ENCODE measurements at regions not wholly inside any gene's neighbourhood (a gene's known extent, or its start where the extent isn't known, plus 50 kb on each side); places are given as distances from the start of the nearest gene placed in this dataset.

GRCh38 chr1:193593147-193593885 is 406.9 kb upstream of the B3GALT2 start:
- H2AFZ ChIP-seq (ENCODE audit: low read depth, low read length), result no peak overlapping the region
- no peak overlapping the region for H3K9ac ChIP-seq (ENCODE audit: low read depth, low read length)
- H3K36me3 ChIP-seq (ENCODE audit: insufficient read depth, low read length), result no peaks in the 10 kb centered on the region
- no peaks in the 10 kb centered on the region for H3K9me3 ChIP-seq (ENCODE audit: insufficient read depth, low read length, severe bottlenecking)
- H3K27me3 ChIP-seq (ENCODE audit: insufficient read depth, low read length, poor library complexity), result no peaks in the 10 kb centered on the region
- DNase-seq (no peak), ATAC-seq (ENCODE audit: insufficient read depth, low read depth) (no peak)
- no peaks in the 10 kb centered on the region for H3K4me1 ChIP-seq (ENCODE audit: insufficient read depth, low read length)
- H3K27ac ChIP-seq (ENCODE audit: low read length), result no peak overlapping the region
- H4K20me1 ChIP-seq (ENCODE audit: insufficient read depth, low read length), result no peaks in the 10 kb centered on the region
- TF ChIP-seq EZH2 (IDR thresholded peaks at IDR 0.05; ENCODE audit: borderline replicate concordance, low read depth, low read length, severe bottlenecking) (no peak), CTCF (IDR thresholded peaks at IDR 0.05; ENCODE audit: borderline replicate concordance, extremely low read depth, low read length, poor library complexity, severe bottlenecking) (no peak)
- no peak overlapping the region for H3K4me2 ChIP-seq (ENCODE audit: insufficient read depth, low read length)
- no peak overlapping the region for H3K4me3 ChIP-seq (ENCODE audit: low read depth in 1 of 2, low read length in 2 of 2)
- no peaks in the 10 kb centered on the region for H3K79me2 ChIP-seq (ENCODE audit: insufficient read depth, low read length)

- Histone ChIP-seq H3K36me3 (ENCODE audit: insufficient read depth, low read length) (no peaks in the 10 kb centered on the region), H3K4me3 (ENCODE audit: low read depth in 1 of 2, low read length in 2 of 2) (no peak overlapping the region), H3K4me2 (ENCODE audit: insufficient read depth, low read length) (no peak overlapping the region), H3K9me3 (ENCODE audit: insufficient read depth, low read length, severe bottlenecking) (no peaks in the 10 kb centered on the region), H2AFZ (ENCODE audit: low read depth, low read length) (no peak overlapping the region), H4K20me1 (ENCODE audit: insufficient read depth, low read length) (no peaks in the 10 kb centered on the region), H3K79me2 (ENCODE audit: insufficient read depth, low read length) (no peaks in the 10 kb centered on the region), H3K27ac (ENCODE audit: low read length) (no peak overlapping the region), H3K4me1 (ENCODE audit: insufficient read depth, low read length) (no peaks in the 10 kb centered on the region), H3K9ac (ENCODE audit: low read depth, low read length) (no peak overlapping the region), H3K27me3 (ENCODE audit: insufficient read depth, low read length, poor library complexity) (no peaks in the 10 kb centered on the region)
- ATAC-seq (ENCODE audit: insufficient read depth, low read depth) (no peak), DNase-seq (no peak)
- TF ChIP-seq EZH2 (IDR thresholded peaks at IDR 0.05; ENCODE audit: borderline replicate concordance, low read depth, low read length, severe bottlenecking) (no peak), CTCF (IDR thresholded peaks at IDR 0.05; ENCODE audit: borderline replicate concordance, extremely low read depth, low read length, poor library complexity, severe bottlenecking) (no peak)
These were observed 405.9 kb upstream of the B3GALT2 start for GRCh38 chr1:193592317-193592716.

DNA sequence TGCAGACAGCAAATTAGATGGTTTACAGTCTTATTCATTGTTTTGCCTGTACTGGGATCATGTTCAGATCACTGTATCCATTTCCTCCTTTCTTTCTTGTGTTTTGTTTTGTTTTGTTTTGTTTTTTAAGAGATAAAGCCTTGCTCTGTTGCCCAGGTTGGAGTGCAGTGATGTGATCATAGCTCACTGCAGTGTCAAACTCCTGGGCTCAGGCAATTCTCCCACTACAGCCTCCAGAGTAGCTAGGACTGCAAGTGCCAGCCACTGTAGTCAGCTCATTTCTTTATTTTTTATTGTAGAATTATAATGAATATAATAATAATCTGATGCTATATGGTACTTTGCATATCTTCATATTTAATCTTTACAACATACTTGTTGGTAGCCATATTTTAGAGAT is 403.7 kb upstream of the B3GALT2 start:
- H4K20me1 ChIP-seq (ENCODE audit: insufficient read depth, low read length), result no peaks in the 10 kb centered on the region
- H3K79me2 ChIP-seq (ENCODE audit: insufficient read depth, low read length), result no peaks in the 10 kb centered on the region
- H3K4me2 ChIP-seq (ENCODE audit: insufficient read depth, low read length), result no peak overlapping the region
- H3K4me3 ChIP-seq (ENCODE audit: low read depth in 1 of 2, low read length in 2 of 2), result no peak overlapping the region
- no peaks in the 10 kb centered on the region for H3K27me3 ChIP-seq (ENCODE audit: insufficient read depth, low read length, poor library complexity)
- no peaks in the 10 kb centered on the region for H3K4me1 ChIP-seq (ENCODE audit: insufficient read depth, low read length)
- H3K36me3 ChIP-seq (ENCODE audit: insufficient read depth, low read length), result no peaks in the 10 kb centered on the region
- H3K9me3 ChIP-seq (ENCODE audit: insufficient read depth, low read length, severe bottlenecking), result no peaks in the 10 kb centered on the region
- DNase-seq (no peak), ATAC-seq (ENCODE audit: insufficient read depth, low read depth) (no peak)
- TF ChIP-seq EZH2 (IDR thresholded peaks at IDR 0.05; ENCODE audit: borderline replicate concordance, low read depth, low read length, severe bottlenecking) (no peak), CTCF (IDR thresholded peaks at IDR 0.05; ENCODE audit: borderline replicate concordance, extremely low read depth, low read length, poor library complexity, severe bottlenecking) (no peak)
- H2AFZ ChIP-seq (ENCODE audit: low read depth, low read length), result no peak overlapping the region
- no peak overlapping the region for H3K27ac ChIP-seq (ENCODE audit: low read length)
- H3K9ac ChIP-seq (ENCODE audit: low read depth, low read length), result no peak overlapping the region
